ENCODE measurements at regions not wholly inside any gene's neighbourhood (a gene's known extent, or its start where the extent isn't known, plus 50 kb on each side); places are given as distances from the start of the nearest gene placed in this dataset.
A peak's percentile ranks its signal among the peaks of the same experiment; 100 is the strongest.

DNA sequence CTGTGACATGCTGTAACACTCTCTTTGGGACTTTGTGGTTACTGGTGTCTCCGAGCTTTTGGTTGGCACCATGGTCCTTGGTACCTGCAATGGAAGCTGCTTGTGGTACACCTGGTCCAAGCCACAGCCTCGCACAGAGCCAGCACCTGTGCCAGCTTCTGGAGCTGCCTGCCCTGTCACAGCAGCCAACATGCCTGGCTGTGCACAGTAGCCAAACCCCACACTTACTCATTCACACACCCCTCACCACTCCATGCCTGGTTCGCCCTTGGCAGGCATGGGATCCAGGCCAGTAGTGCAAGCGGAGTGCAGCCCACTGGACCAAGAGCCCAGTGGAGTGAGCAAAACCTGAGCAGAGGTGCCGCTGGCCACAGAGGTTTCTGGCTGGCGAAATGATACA is 459.9 kb downstream of the TBC1D32 start:
- no peak for TF ChIP-seq CTCF (IDR thresholded peaks at IDR 0.05; ENCODE audit: low read length, missing control alignments)
- DNase-seq (ENCODE audit: low read depth), result no peak
- H3K4me3 ChIP-seq (replicated peaks; ENCODE audit: low read depth, low read length), result no peak overlapping the region

DNA sequence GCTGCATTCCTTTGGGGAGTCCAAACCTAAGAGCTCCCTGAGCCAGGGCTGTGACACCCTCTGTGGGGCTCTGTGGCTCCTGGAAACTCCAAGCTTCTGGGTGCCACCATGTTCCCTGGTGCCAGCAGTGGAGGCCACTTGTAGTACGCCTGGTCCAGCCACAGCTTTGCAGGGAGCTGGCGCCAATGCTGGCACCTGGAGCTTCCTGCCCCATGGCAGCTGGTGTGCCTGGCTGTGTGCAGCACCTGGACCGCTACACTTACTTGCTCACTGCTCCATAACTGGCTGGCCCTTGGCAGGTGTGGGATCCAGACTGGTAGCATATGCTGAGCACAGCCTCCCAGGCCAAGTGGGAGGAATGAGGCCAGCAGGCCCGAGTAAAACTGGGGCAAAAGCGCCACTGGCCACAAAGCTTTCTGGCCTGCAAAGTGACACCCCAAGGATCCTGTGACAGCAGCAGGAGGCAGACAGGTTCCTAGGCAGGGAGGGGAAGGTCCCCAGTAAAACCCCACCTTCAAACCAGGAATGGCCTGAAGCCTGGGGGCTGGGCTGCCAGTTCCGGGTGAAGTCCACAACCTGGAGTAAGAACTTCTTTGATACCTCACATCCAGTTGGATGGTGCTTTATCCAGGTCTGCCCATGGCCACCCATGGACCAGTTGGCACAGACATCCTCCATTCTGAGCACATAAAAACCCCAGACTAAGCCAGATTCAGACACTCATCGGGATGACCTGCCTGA is 461.0 kb downstream of the TBC1D32 start:
- no peak for TF ChIP-seq CTCF (IDR thresholded peaks at IDR 0.05; ENCODE audit: low read length, missing control alignments)
- no peak overlapping the region for H3K4me3 ChIP-seq (replicated peaks; ENCODE audit: low read depth, low read length)
- DNase-seq (ENCODE audit: low read depth), result no peak

DNA sequence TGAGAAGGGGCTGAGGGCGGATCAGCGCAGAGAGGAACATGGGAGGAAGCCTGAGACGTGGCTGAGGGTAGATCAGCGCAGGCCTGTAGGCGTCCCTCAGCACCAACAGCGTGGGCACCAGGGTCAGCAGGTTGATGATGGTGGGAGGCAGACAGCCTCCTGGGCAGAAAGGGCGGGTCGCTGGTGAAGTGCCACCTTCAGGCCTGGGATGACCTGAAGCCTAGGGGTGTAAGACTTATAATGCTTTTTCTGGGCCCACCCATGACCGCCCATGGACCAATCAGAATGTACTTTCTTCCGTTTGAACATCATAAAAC is 462.1 kb downstream of the TBC1D32 start:
- no peak overlapping the region for H3K4me3 ChIP-seq (replicated peaks; ENCODE audit: low read depth, low read length)
- DNase-seq (ENCODE audit: low read depth), result no peak
- no peak for TF ChIP-seq CTCF (IDR thresholded peaks at IDR 0.05; ENCODE audit: low read length, missing control alignments)

- no peak for DNase-seq (ENCODE audit: low read depth)
- no peak overlapping the region for H3K4me3 ChIP-seq (replicated peaks; ENCODE audit: low read depth, low read length)
- no peak for TF ChIP-seq CTCF (IDR thresholded peaks at IDR 0.05; ENCODE audit: low read length, missing control alignments)
These were observed 462.6 kb downstream of the TBC1D32 start for GRCh38 chr6:120871416-120872261.

- DNase-seq (ENCODE audit: low read depth), result peak; percentile 2
- TF ChIP-seq CTCF (IDR thresholded peaks at IDR 0.05; ENCODE audit: low read length, missing control alignments), result no peak
- H3K4me3 ChIP-seq (replicated peaks; ENCODE audit: low read depth, low read length), result no peak overlapping the region
These were observed 464.9 kb downstream of the TBC1D32 start for GRCh38 chr6:120869397-120869796.

DNA sequence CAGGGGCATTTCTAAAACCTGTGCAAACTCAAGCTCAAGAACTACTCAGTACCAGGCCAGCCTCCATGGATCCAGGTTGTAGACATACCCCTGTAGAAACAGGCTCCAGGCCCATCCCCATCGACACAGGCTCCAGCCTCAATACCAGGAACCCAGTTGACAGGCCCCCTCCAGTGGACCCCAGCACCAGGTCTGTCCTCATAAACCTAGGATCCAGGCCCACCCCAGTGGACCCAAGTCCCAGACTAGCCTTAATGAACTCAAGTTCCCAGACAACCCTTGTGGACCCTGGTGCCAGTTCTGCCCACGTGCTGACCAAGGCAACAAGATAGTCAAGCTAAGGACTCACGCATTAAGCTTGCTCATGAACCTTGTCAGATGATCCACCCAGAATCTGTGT is 476.9 kb downstream of the TBC1D32 start:
- no peak for TF ChIP-seq CTCF (IDR thresholded peaks at IDR 0.05; ENCODE audit: low read length, missing control alignments)
- DNase-seq (ENCODE audit: low read depth), result no peak
- no peak overlapping the region for H3K4me3 ChIP-seq (replicated peaks; ENCODE audit: low read depth, low read length)

Data from fibroblast of pulmonary artery (primary cell).